NB4 (cell line): ENCODE measurements at regions not wholly inside any gene's neighbourhood (a gene's known extent, or its start where the extent isn't known, plus 50 kb on each side); places are given as distances from the start of the nearest gene placed in this dataset.

ENCODE experiments used
- DNase-seq: peaks from one replicate; pipeline ENCODE4 v3.0.0; 2010; ENCODE audit warnings: low read depth
- H3K4me3 ChIP-seq: one replicate; pipeline ENCODE4 v1.5.1; 2011; ENCODE audit warnings: mild to moderate bottlenecking, low read depth, low read length, moderate library complexity
- CTCF ChIP-seq: IDR thresholded peaks from one replicate; pipeline ENCODE4 v1.5.1; 2012; ENCODE audit warnings: low read depth, low read length
- MAX ChIP-seq: IDR thresholded peaks from 2 replicates; pipeline ENCODE4 v1.6.1; 2011; ENCODE audit warnings: low read depth, low read length
- MYC ChIP-seq: IDR thresholded peaks from 2 replicates; pipeline ENCODE4 v1.6.1; 2011; ENCODE audit warnings: low read depth, low read length
- POLR2A ChIP-seq: IDR thresholded peaks from 2 replicates; pipeline ENCODE4 v1.6.1; 2011; ENCODE audit warnings: mild to moderate bottlenecking; ENCODE audit not compliant: insufficient read length; ENCODE audit errors: extremely low read depth

GRCh38 chr11:42239188-42239587 lies 779.7 kb upstream of the LRRC4C start:
- no peak for TF ChIP-seq POLR2A
- TF ChIP-seq MYC = no peak
- no peak for TF ChIP-seq MAX
- TF ChIP-seq CTCF = no peak
- no peak overlapping the region for H3K4me3 ChIP-seq
- DNase-seq = no peak

- TF ChIP-seq MYC = no peak
- no peak overlapping the region for H3K4me3 ChIP-seq
- DNase-seq = no peak
These were observed 783.9 kb upstream of the LRRC4C start for GRCh38 chr11:42243385-42243784.

GRCh38 chr11:42244376-42244775 lies 784.9 kb upstream of the LRRC4C start:
- no peak for DNase-seq
- no peak for TF ChIP-seq MAX
- no peak for TF ChIP-seq MYC
- TF ChIP-seq CTCF = no peak
- TF ChIP-seq POLR2A = no peak
- H3K4me3 ChIP-seq = no peak overlapping the region

- no peak for DNase-seq
- no peak overlapping the region for H3K4me3 ChIP-seq
- TF ChIP-seq CTCF (no peak), POLR2A (no peak), MAX (no peak), MYC (no peak)
These were observed 789.9 kb upstream of the LRRC4C start for GRCh38 chr11:42249401-42249800.

GRCh38 chr11:42249956-42250355 lies 790.5 kb upstream of the LRRC4C start:
- TF ChIP-seq MAX (no peak), MYC (no peak), POLR2A (no peak), CTCF (no peak)
- no peak overlapping the region for H3K4me3 ChIP-seq

GRCh38 chr11:42251984-42252383 lies 792.5 kb upstream of the LRRC4C start:
- TF ChIP-seq CTCF = no peak
- no peak for TF ChIP-seq MYC
- no peak for TF ChIP-seq POLR2A
- no peak for TF ChIP-seq MAX
- no peak for DNase-seq
- H3K4me3 ChIP-seq = no peak overlapping the region

More at GRCh38 chr11:42249956-42250355, 790.5 kb upstream of the LRRC4C start:
- no peak for DNase-seq
